Osteoblast (primary cell): ENCODE measurements at regions not wholly inside any gene's neighbourhood (a gene's known extent, or its start where the extent isn't known, plus 50 kb on each side); places are given as distances from the start of the nearest gene placed in this dataset.

ENCODE experiments used
- DNase-seq: peaks from one replicate; pipeline ENCODE4 v3.0.0; 2011; ENCODE audit warnings: low spot score, mixed read lengths; ENCODE audit not compliant: insufficient read length; ENCODE audit errors: missing footprints
- H2AFZ ChIP-seq: 2 replicates; pipeline ENCODE4 v1.6.0; 2011; ENCODE audit warnings: mild to moderate bottlenecking, low read length
- H3K27ac ChIP-seq: 2 replicates; pipeline ENCODE4 v1.5.1; 2011; ENCODE audit warnings: mild to moderate bottlenecking, low read depth, low read length, moderate library complexity
- H3K27me3 ChIP-seq: 2 replicates; pipeline ENCODE4 v1.6.0; 2012; ENCODE audit warnings: mild to moderate bottlenecking, control low read depth, inconsistent platforms, low read length, moderate library complexity; ENCODE audit not compliant: insufficient read depth
- H3K36me3 ChIP-seq: 2 replicates; pipeline ENCODE4 v1.5.1; 2011; ENCODE audit warnings: mild to moderate bottlenecking, low read length, control low read depth, moderate library complexity; ENCODE audit not compliant: insufficient read depth
- H3K4me1 ChIP-seq: 2 replicates; pipeline ENCODE4 v1.5.1; 2011; ENCODE audit warnings: mild to moderate bottlenecking, low read length, control low read depth, moderate library complexity; ENCODE audit not compliant: insufficient read depth
- H3K4me2 ChIP-seq: 2 replicates; pipeline ENCODE4 v1.6.0; 2011; ENCODE audit warnings: mild to moderate bottlenecking, low read length; ENCODE audit not compliant: insufficient read depth
- H3K4me3 ChIP-seq: fragments of 200-600 bp; sonication (generic); 3 replicates; pipeline ENCODE4 v1.5.1; 2012; ENCODE audit warnings: mild to moderate bottlenecking, low read length, inconsistent platforms; ENCODE audit not compliant: insufficient read depth
- H3K79me2 ChIP-seq: 2 replicates; pipeline ENCODE4 v1.6.0; 2012; ENCODE audit warnings: mild to moderate bottlenecking, low read length, control low read depth, inconsistent platforms; ENCODE audit not compliant: insufficient read depth
- H3K9me3 ChIP-seq: 2 replicates; pipeline ENCODE4 v1.5.1; 2011; ENCODE audit warnings: low read depth, low read length, control low read depth
- H4K20me1 ChIP-seq: 2 replicates; pipeline ENCODE4 v1.6.0; 2012; ENCODE audit warnings: mild to moderate bottlenecking, low read length, control low read depth; ENCODE audit not compliant: insufficient read depth
- CTCF ChIP-seq: IDR thresholded peaks from 2 replicates; pipeline ENCODE4 v1.5.1; 2011; ENCODE audit warnings: mild to moderate bottlenecking, low read depth, low read length, moderate library complexity; ENCODE audit errors: extremely low read depth

DNA sequence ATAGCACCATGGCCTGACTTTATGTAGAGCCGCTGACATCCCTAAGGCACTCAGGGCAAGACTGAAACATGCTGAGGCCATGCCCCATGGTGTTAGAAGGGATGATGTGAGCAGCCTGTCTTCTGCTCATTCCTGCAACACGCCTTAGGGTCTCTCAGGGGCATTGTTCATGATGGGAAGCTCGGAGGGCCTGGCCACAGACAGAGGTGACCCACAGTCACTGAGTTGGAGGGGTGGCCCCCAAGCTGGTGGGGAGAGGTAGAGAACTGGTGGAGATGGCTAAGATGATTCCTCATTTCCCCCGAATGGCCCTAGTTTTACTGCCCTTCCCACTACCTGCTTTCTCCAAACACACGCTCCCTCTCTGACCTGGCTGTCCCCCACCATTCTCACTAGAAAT, 135.2 kb downstream of the BARX1 start:
- Histone ChIP-seq H4K20me1 (no peaks in the 10 kb centered on the region), H3K27me3 (no peaks in the 10 kb centered on the region), H3K4me1 (no peaks in the 10 kb centered on the region), H3K9me3 (no peaks in the 10 kb centered on the region), H3K27ac (no peak overlapping the region), H3K36me3 (no peaks in the 10 kb centered on the region), H2AFZ (no peak overlapping the region), H3K4me2 (no peak overlapping the region), H3K79me2 (no peaks in the 10 kb centered on the region), H3K4me3 (no peak overlapping the region)
- no peak for DNase-seq
- TF ChIP-seq CTCF = no peak

DNA sequence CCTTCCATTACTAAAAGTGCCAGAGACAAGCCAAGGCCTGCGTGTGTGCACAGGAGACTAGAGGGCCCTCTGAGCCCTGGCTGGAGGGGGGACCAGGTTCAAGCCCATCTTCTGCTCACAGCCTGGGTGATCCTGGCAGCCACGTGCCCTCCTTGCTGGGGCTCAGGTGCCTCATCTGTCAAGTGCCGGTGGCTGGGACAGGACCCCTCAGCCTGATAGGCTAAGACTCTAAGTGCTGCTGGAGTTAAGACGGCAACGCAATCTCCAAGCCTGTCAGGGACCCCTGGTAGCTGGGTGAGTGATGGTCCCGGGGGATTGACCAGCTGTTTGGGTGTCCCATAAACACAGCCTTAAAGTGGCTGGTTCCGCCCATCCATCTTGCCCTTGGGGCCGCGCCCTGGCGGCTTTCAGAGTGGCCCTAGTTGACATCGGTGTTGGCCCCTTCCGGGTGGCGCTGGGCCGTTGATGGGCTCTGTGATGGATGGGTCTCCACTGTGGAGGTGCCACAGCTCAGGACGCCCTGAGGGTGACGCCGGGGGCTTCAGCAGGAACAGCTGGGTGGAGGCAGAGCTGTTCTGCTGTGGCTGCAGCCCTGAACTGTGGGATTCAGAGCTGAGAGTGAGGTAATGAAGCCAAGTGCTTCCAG, 136.2 kb downstream of the BARX1 start:
- TF ChIP-seq CTCF = no peak
- Histone ChIP-seq H3K4me2 (no peak overlapping the region), H3K4me1 (no peaks in the 10 kb centered on the region), H2AFZ (no peak overlapping the region), H3K79me2 (no peaks in the 10 kb centered on the region), H4K20me1 (no peaks in the 10 kb centered on the region), H3K27me3 (no peaks in the 10 kb centered on the region), H3K36me3 (no peaks in the 10 kb centered on the region), H3K27ac (no peak overlapping the region), H3K4me3 (no peak overlapping the region), H3K9me3 (no peaks in the 10 kb centered on the region)
- peak; percentile 43 for DNase-seq

DNA sequence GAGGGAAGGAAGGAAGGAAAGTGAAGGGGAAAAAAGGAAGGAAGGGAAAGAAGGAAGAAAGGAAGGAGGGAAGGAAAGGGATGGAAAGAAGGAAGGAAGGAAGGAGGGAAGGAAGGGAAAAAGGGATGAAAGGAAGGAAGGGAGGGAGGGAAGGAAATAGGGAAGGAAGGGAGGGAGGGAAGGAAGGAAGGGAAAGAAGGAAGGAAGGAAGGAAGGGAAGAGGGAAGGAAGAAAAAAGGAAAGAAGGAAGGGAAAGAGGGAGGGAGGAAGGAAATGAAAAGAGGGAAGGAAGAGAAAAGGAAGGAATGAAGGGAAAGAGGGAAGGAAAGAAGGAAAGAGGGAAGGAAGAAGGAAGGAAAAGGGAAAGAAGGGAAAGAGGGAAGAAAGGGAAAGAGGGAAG, 136.9 kb downstream of the BARX1 start:
- Histone ChIP-seq H2AFZ (no peak overlapping the region), H3K4me2 (no peak overlapping the region), H3K9me3 (no peaks in the 10 kb centered on the region), H3K27me3 (no peaks in the 10 kb centered on the region), H4K20me1 (no peaks in the 10 kb centered on the region), H3K4me3 (no peak overlapping the region), H3K27ac (no peak overlapping the region), H3K79me2 (no peaks in the 10 kb centered on the region), H3K36me3 (no peaks in the 10 kb centered on the region), H3K4me1 (no peaks in the 10 kb centered on the region)
- no peak for TF ChIP-seq CTCF
- no peak for DNase-seq

DNA sequence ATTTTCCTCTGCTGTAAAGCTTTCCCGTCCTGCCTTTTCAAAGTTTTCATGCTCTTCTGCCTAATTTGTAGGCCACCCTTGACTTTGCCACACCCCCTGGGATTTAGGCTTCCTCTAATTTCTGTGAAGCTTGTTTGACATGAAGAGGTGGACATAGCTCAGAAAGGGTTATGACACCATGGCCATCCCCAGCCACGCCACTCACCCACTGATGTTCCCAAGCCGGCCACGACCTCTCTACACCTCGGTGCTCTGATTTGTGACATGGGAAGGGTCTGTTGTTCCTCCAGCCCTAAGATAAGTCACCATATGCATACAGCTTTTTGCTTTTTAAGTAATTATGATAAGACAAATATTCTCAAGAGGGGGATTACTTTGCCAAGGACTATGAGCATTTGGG, 139.5 kb downstream of the BARX1 start:
- H3K4me1 ChIP-seq = no peaks in the 10 kb centered on the region
- no peaks in the 10 kb centered on the region for H4K20me1 ChIP-seq
- H3K79me2 ChIP-seq = no peaks in the 10 kb centered on the region
- H2AFZ ChIP-seq = no peak overlapping the region
- H3K4me2 ChIP-seq = no peak overlapping the region
- peak; percentile 21 for DNase-seq
- no peaks in the 10 kb centered on the region for H3K36me3 ChIP-seq
- no peaks in the 10 kb centered on the region for H3K9me3 ChIP-seq
- H3K4me3 ChIP-seq = no peak overlapping the region
- H3K27ac ChIP-seq = no peak overlapping the region
- H3K27me3 ChIP-seq = no peaks in the 10 kb centered on the region
- no peak for TF ChIP-seq CTCF
